ENCODE measurements at regions not wholly inside any gene's neighbourhood (a gene's known extent, or its start where the extent isn't known, plus 50 kb on each side); places are given as distances from the start of the nearest gene placed in this dataset.
"Not testable (repeated sequence)": the region's sequence is repeated elsewhere in the genome, so short reads cannot be mapped to it uniquely, and the experiment has no call there.

- Histone ChIP-seq H3K4me3 (ENCODE audit: insufficient read depth in 1 of 2, low read depth in 1 of 2, low read length in 2 of 2) (no peak overlapping the region), H4K91ac (ENCODE audit: low read length) (no peak overlapping the region), H2BK120ac (ENCODE audit: low read depth, low read length) (no peak overlapping the region), H3K27ac (ENCODE audit: low read length, poor library complexity, severe bottlenecking) (no peak overlapping the region), H3K4ac (ENCODE audit: low read depth in 1 of 2, low read length in 2 of 2) (no peak overlapping the region), H3K14ac (ENCODE audit: low read length in 2 of 2) (no peak overlapping the region), H3K36me3 (ENCODE audit: control insufficient read depth in 1 of 2, insufficient read depth in 2 of 2, low read depth in 1 of 2, low read length in 2 of 2) (no peaks in the 10 kb centered on the region), H3K9ac (ENCODE audit: low read length) (no peak overlapping the region), H2AK5ac (ENCODE audit: low read length, severe bottlenecking) (no peak overlapping the region), H2BK5ac (ENCODE audit: low read depth, low read length, poor library complexity, severe bottlenecking) (no peak overlapping the region), H4K8ac (ENCODE audit: low read length) (no peak overlapping the region), H3K27me3 (ENCODE audit: control insufficient read depth in 1 of 2, insufficient read depth in 1 of 2, low read length in 2 of 2) (peaks cover 13 to 29% of the 10 kb centered on the region in 2 experiments), H3K23ac (ENCODE audit: low read length in 2 of 2) (no peak overlapping the region), H3K9me3 (ENCODE audit: control insufficient read depth, low read length) (no peaks in the 10 kb centered on the region), H2BK12ac (ENCODE audit: low read length in 2 of 2) (no peak overlapping the region), H3K4me1 (ENCODE audit: control insufficient read depth, insufficient read depth, low read depth, low read length) (no peaks in the 10 kb centered on the region), H3K18ac (ENCODE audit: low read depth in 1 of 2, low read length in 2 of 2) (no peak overlapping the region), H3K79me1 (replicated peaks; ENCODE audit: low read length, poor library complexity, severe bottlenecking) (no peaks in the 10 kb centered on the region), H2AFZ (ENCODE audit: low read depth, low read length) (no peak overlapping the region), H3K4me2 (ENCODE audit: low read length, poor library complexity, severe bottlenecking) (no peak overlapping the region), H2BK15ac (ENCODE audit: low read depth, poor library complexity, severe bottlenecking) (no peak overlapping the region)
- DNase-seq = no peak
- WGBS = 92% methylated on average over 4 of the region's 4 CpGs
These were observed 253.8 kb upstream of the RAB4A start for GRCh38 chr1:229017091-229017490.

GRCh38 chr1:229018674-229019295, 252.1 kb upstream of the RAB4A start:
- Histone ChIP-seq H2BK15ac (ENCODE audit: low read depth, poor library complexity, severe bottlenecking) (no peak overlapping the region), H2AK5ac (ENCODE audit: low read length, severe bottlenecking) (no peak overlapping the region), H4K8ac (ENCODE audit: low read length) (no peak overlapping the region), H3K27ac (ENCODE audit: low read length, poor library complexity, severe bottlenecking) (no peak overlapping the region), H3K36me3 (ENCODE audit: control insufficient read depth in 1 of 2, insufficient read depth in 2 of 2, low read depth in 1 of 2, low read length in 2 of 2) (no peaks in the 10 kb centered on the region), H2BK120ac (ENCODE audit: low read depth, low read length) (no peak overlapping the region), H3K18ac (ENCODE audit: low read depth in 1 of 2, low read length in 2 of 2) (no peak overlapping the region), H3K9ac (ENCODE audit: low read length) (no peak overlapping the region), H3K4me3 (ENCODE audit: insufficient read depth in 1 of 2, low read depth in 1 of 2, low read length in 2 of 2) (no peak overlapping the region), H3K27me3 (ENCODE audit: control insufficient read depth in 1 of 2, insufficient read depth in 1 of 2, low read length in 2 of 2) (peaks cover 13 to 37% of the 10 kb centered on the region in 2 experiments), H3K4ac (ENCODE audit: low read depth in 1 of 2, low read length in 2 of 2) (no peak overlapping the region), H3K79me1 (replicated peaks; ENCODE audit: low read length, poor library complexity, severe bottlenecking) (no peaks in the 10 kb centered on the region), H4K91ac (ENCODE audit: low read length) (no peak overlapping the region), H3K4me1 (ENCODE audit: control insufficient read depth, insufficient read depth, low read depth, low read length) (no peaks in the 10 kb centered on the region), H2BK5ac (ENCODE audit: low read depth, low read length, poor library complexity, severe bottlenecking) (no peak overlapping the region), H3K9me3 (ENCODE audit: control insufficient read depth, low read length) (no peaks in the 10 kb centered on the region), H3K14ac (ENCODE audit: low read length in 2 of 2) (no peak overlapping the region), H3K4me2 (ENCODE audit: low read length, poor library complexity, severe bottlenecking) (no peak overlapping the region), H2BK12ac (ENCODE audit: low read length in 2 of 2) (no peak overlapping the region), H2AFZ (ENCODE audit: low read depth, low read length) (no peak overlapping the region), H3K23ac (ENCODE audit: low read length in 2 of 2) (no peak overlapping the region)
- no CpG with 5 or more reads among the region's 2 CpGs for WGBS
- no peak for DNase-seq

DNA sequence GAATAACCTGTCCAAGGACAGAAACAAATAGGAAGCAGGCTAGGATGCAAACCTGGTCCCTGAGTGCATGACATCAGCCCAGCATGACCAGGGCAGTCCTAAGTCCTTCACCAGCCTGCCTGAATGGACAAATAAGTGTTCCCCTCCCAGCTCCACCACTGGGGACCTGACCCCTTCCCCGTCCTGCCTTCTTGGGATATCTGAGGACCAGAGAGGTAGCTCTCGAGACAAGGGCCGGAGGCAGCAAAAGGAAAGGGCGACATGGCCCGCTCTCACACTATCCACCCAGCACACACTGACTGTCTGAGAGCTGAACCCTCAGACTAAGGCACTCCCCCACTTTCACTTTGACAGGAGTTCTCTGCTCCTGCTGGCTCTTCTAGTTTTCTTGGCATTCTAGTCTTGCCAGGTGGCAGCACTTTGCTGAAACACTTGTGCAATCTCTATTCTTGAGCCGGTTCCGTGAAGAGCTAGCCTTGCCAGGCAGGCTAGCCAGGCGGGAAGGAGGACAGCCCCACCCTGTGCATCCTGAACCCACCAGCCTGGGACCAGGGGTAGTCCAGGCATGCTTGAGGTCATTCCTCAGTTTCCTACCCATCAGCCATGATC, 251.1 kb upstream of the RAB4A start:
- no peak overlapping the region for H4K91ac ChIP-seq (ENCODE audit: low read length)
- H3K23ac ChIP-seq (ENCODE audit: low read length in 2 of 2) = no peak overlapping the region
- no peak overlapping the region for H2BK5ac ChIP-seq (ENCODE audit: low read depth, low read length, poor library complexity, severe bottlenecking)
- no peak overlapping the region for H2AK5ac ChIP-seq (ENCODE audit: low read length, severe bottlenecking)
- H3K4ac ChIP-seq (ENCODE audit: low read depth in 1 of 2, low read length in 2 of 2) = no peak overlapping the region
- H3K79me1 ChIP-seq (replicated peaks; ENCODE audit: low read length, poor library complexity, severe bottlenecking) = no peaks in the 10 kb centered on the region
- no peak overlapping the region for H3K27ac ChIP-seq (ENCODE audit: low read length, poor library complexity, severe bottlenecking)
- H4K8ac ChIP-seq (ENCODE audit: low read length) = no peak overlapping the region
- peaks cover 4% of the 10 kb centered on the region for H3K4me1 ChIP-seq (ENCODE audit: control insufficient read depth, insufficient read depth, low read depth, low read length)
- H3K14ac ChIP-seq (ENCODE audit: low read length in 2 of 2) = no peak overlapping the region
- no peak overlapping the region for H3K4me2 ChIP-seq (ENCODE audit: low read length, poor library complexity, severe bottlenecking)
- no peak overlapping the region for H2AFZ ChIP-seq (ENCODE audit: low read depth, low read length)
- H2BK15ac ChIP-seq (ENCODE audit: low read depth, poor library complexity, severe bottlenecking) = no peak overlapping the region
- no peaks in the 10 kb centered on the region for H3K36me3 ChIP-seq (ENCODE audit: control insufficient read depth in 1 of 2, insufficient read depth in 2 of 2, low read depth in 1 of 2, low read length in 2 of 2)
- H3K27me3 ChIP-seq (ENCODE audit: control insufficient read depth in 1 of 2, insufficient read depth in 1 of 2, low read length in 2 of 2) = peaks cover 8 to 32% of the 10 kb centered on the region in 2 experiments
- H3K9me3 ChIP-seq (ENCODE audit: control insufficient read depth, low read length) = no peaks in the 10 kb centered on the region
- no peak overlapping the region for H3K9ac ChIP-seq (ENCODE audit: low read length)
- DNase-seq = no peak
- no peak overlapping the region for H3K4me3 ChIP-seq (ENCODE audit: insufficient read depth in 1 of 2, low read depth in 1 of 2, low read length in 2 of 2)
- H2BK120ac ChIP-seq (ENCODE audit: low read depth, low read length) = no peak overlapping the region
- 98% methylated on average over 8 of the region's 8 CpGs for WGBS
- peak overlapping the region in 1 of 2 experiments; percentile 13 for H3K18ac ChIP-seq (ENCODE audit: low read depth in 1 of 2, low read length in 2 of 2)
- peak overlapping the region in 1 of 2 experiments; percentile 12 for H2BK12ac ChIP-seq (ENCODE audit: low read length in 2 of 2)

- not testable (repeated sequence) for H3K36me3 ChIP-seq (ENCODE audit: control insufficient read depth in 1 of 2, insufficient read depth in 2 of 2, low read depth in 1 of 2, low read length in 2 of 2); H3K4me2 ChIP-seq (ENCODE audit: low read length, poor library complexity, severe bottlenecking); H3K14ac ChIP-seq (ENCODE audit: low read length in 2 of 2); H2AK5ac ChIP-seq (ENCODE audit: low read length, severe bottlenecking); DNase-seq; H3K4ac ChIP-seq (ENCODE audit: low read depth in 1 of 2, low read length in 2 of 2); H3K9ac ChIP-seq (ENCODE audit: low read length); H3K4me1 ChIP-seq (ENCODE audit: control insufficient read depth, insufficient read depth, low read depth, low read length); H2BK15ac ChIP-seq (ENCODE audit: low read depth, poor library complexity, severe bottlenecking); H3K9me3 ChIP-seq (ENCODE audit: control insufficient read depth, low read length); H2AFZ ChIP-seq (ENCODE audit: low read depth, low read length); H3K27ac ChIP-seq (ENCODE audit: low read length, poor library complexity, severe bottlenecking); H2BK12ac ChIP-seq (ENCODE audit: low read length in 2 of 2); H3K4me3 ChIP-seq (ENCODE audit: insufficient read depth in 1 of 2, low read depth in 1 of 2, low read length in 2 of 2); H4K8ac ChIP-seq (ENCODE audit: low read length); H2BK120ac ChIP-seq (ENCODE audit: low read depth, low read length); H2BK5ac ChIP-seq (ENCODE audit: low read depth, low read length, poor library complexity, severe bottlenecking); H4K91ac ChIP-seq (ENCODE audit: low read length); H3K23ac ChIP-seq (ENCODE audit: low read length in 2 of 2); H3K18ac ChIP-seq (ENCODE audit: low read depth in 1 of 2, low read length in 2 of 2); H3K79me1 ChIP-seq (replicated peaks; ENCODE audit: low read length, poor library complexity, severe bottlenecking)
- WGBS = 100% methylated on average over 1 of the region's 1 CpG
- H3K27me3 ChIP-seq (ENCODE audit: control insufficient read depth in 1 of 2, insufficient read depth in 1 of 2, low read length in 2 of 2) = peaks cover 8 to 28% of the 10 kb centered on the region in 2 experiments
These were observed 249.9 kb upstream of the RAB4A start for GRCh38 chr1:229021034-229021433.
